H1 (cell line): ENCODE measurements at regions not wholly inside any gene's neighbourhood (a gene's known extent, or its start where the extent isn't known, plus 50 kb on each side); places are given as distances from the start of the nearest gene placed in this dataset.

Experiments used
- BCL11A ChIP-seq, 2 experiments: IDR thresholded peaks; one replicate each; pipeline ENCODE4 v1.6.1; 2011; ENCODE audit warnings: low read depth in 2 of 2, low read length in 2 of 2, mild to moderate bottlenecking in 2 of 2
- BRCA1 ChIP-seq: IDR thresholded peaks from 2 replicates; pipeline ENCODE4 v1.6.1; 2012; ENCODE audit warnings: low read depth, low read length, improper control_type of control experiment
- EP300 ChIP-seq, 2 experiments: IDR thresholded peaks; 1 replicate in 1 of 2; 2 replicates in 1 of 2; pipeline ENCODE4 v1.6.1; 2011 to 2012; ENCODE audit warnings: low read depth in 2 of 2, low read length in 2 of 2, mild to moderate bottlenecking in 2 of 2, borderline replicate concordance in 1 of 2, inconsistent platforms in 1 of 2, moderate library complexity in 1 of 2
- GTF2F1 ChIP-seq: IDR thresholded peaks from 2 replicates; pipeline ENCODE4 v1.6.1; 2012; ENCODE audit warnings: low read depth, low read length, improper control_type of control experiment, borderline replicate concordance

DNA sequence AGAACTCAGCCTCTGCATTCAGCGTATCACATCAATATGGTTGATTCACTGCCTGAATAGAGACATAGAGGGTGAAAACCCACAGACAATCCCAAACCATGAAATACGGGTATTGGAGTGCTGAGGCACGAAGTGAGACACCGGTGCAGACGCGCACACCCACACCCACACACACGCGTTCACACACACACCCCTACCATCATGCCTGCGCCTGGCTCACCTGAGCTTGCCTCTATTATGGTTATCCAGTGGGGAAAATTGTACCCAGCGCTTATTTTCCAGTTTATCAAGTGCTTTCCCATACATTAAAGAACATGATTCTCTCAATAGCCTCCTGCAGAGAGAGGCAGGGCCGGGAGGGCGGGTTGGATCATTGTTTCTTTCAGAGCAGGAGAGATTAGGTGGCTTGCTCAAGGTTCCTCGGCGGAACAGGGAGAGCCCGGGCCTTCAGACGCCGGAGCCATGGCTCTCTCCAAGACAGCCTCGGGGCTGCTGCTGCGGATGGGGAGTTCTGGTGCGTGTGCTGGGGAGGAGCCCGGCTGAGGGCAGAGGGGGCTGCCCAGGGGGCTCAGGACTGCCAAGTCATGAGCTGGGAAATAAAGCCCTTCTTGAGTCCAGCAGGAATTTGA lies 78.9 kb upstream of the THY1 start (continued):
- TF ChIP-seq GTF2F1 (no peak), BCL11A (IDR thresholded peaks at IDR 0.05; ENCODE audit: low read depth in 2 of 2, low read length in 2 of 2) (no peak), BRCA1 (no peak), EP300 (IDR thresholded peaks at IDR 0.05; ENCODE audit: borderline replicate concordance in 1 of 2, low read depth in 2 of 2, low read length in 2 of 2) (no peak)
- TF ChIP-seq, all 59 proteins: peak for 0
